MG63 (cell line): ENCODE measurements at regions not wholly inside any gene's neighbourhood (a gene's known extent, or its start where the extent isn't known, plus 50 kb on each side); places are given as distances from the start of the nearest gene placed in this dataset.

ENCODE experiments used
- DNase-seq: peaks from one replicate; pipeline ENCODE4 v3.0.0-alpha.2; 2020
- H3K27me3 ChIP-seq: fragments of 250-450 bp; sonication (Bioruptor Pico); 2 replicates; pipeline ENCODE4 v1.5.1; 2020; ENCODE audit warnings: mild to moderate bottlenecking, moderate library complexity
- H3K36me3 ChIP-seq: fragments of 250-450 bp; sonication (Bioruptor Pico); 2 replicates; pipeline ENCODE4 v1.5.1; 2020; ENCODE audit warnings: mild to moderate bottlenecking, moderate library complexity
- H3K4me3 ChIP-seq: fragments of 250-450 bp; sonication (Bioruptor Pico); 2 replicates; pipeline ENCODE4 v1.5.1; 2020; ENCODE audit warnings: mild to moderate bottlenecking, moderate library complexity
- H3K9me3 ChIP-seq: fragments of 250-450 bp; sonication (Bioruptor Pico); 2 replicates; pipeline ENCODE4 v1.5.1; 2020; ENCODE audit warnings: mild to moderate bottlenecking, moderate library complexity

- Histone ChIP-seq H3K9me3 (no peaks in the 10 kb centered on the region), H3K4me3 (no peak overlapping the region), H3K27me3 (no peaks in the 10 kb centered on the region; the same call in 1 of the 2 replicates), H3K36me3 (no peaks in the 10 kb centered on the region)
- no peak for DNase-seq
These were observed 787.4 kb downstream of the TBC1D22A start for GRCh38 chr22:47549741-47550340.

- DNase-seq = no peak
- no peaks in the 10 kb centered on the region for H3K9me3 ChIP-seq
These were observed 786.7 kb downstream of the TBC1D22A start for GRCh38 chr22:47548953-47549740.

DNA sequence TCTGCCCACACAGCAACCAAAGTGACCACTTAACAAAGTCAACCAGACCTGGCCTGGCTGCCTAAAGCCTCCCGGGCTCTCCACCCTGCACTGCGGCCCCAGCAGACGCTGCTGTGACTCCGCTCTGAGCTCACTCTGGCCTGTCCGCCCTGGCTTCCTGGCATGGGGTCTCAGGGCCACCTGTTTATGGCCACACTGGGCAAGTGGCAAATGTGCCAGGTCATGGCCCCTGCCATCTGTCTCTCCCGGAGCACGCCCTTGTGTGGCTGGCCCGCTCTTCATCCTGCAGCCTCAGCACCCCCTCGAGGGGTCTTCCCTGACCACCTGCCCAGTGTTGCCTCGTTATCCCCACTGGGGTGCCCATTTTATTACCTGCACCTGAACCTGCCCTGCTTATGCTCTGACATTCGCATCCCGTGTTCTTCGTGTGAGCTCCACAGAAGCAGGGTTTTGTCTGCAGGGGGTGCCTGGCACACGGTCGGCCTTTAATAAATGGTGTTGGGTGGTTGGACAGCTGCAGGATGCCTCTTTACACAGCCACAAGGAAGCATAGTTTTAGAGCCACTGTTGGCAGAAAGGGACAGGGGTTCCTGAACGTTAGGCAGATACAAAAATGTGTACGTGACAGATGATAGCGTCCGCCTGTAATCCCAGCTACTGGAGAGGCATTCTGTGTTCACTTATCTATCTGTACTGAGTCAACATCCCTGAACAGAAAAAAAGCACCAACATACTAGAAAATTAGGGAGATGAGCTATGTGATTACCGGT is 785.6 kb downstream of the TBC1D22A start:
- Histone ChIP-seq H3K27me3 (no peaks in the 10 kb centered on the region; the same call in 1 of the 2 replicates), H3K4me3 (no peak overlapping the region), H3K36me3 (no peaks in the 10 kb centered on the region), H3K9me3 (no peaks in the 10 kb centered on the region)
- DNase-seq = no peak

More at GRCh38 chr22:47548953-47549740, 786.7 kb downstream of the TBC1D22A start:
- H3K4me3 ChIP-seq = no peak overlapping the region
- H3K36me3 ChIP-seq = no peaks in the 10 kb centered on the region
- no peaks in the 10 kb centered on the region; the same call in 1 of the 2 replicates for H3K27me3 ChIP-seq

GRCh38 chr22:47547239-47547661 is 784.8 kb downstream of the TBC1D22A start:
- no peak overlapping the region for H3K4me3 ChIP-seq
- DNase-seq = no peak
- no peaks in the 10 kb centered on the region; the same call in 1 of the 2 replicates for H3K27me3 ChIP-seq
- no peaks in the 10 kb centered on the region for H3K9me3 ChIP-seq
- H3K36me3 ChIP-seq = no peaks in the 10 kb centered on the region

DNA sequence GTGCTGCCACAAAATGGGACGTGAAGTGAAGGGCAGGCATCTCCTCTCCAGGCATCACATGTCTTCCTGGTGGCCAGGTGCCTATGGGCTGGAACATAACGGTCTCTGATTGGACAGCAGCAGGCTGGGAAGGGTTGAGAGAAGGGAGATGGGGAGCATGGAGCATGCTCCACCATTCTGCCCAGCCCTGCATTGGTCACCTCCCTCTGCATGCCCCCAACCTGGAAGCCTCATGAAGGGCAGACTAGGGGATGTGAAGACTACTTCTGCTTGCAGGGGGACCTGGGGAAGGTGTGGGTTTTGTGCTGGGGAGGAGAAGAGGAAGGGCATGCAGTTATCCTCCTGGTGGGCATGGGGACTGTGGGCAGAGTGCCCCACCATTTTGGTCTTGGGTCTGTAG is 782.2 kb downstream of the TBC1D22A start:
- no peak overlapping the region for H3K4me3 ChIP-seq
- no peaks in the 10 kb centered on the region for H3K9me3 ChIP-seq
- no peaks in the 10 kb centered on the region for H3K27me3 ChIP-seq
- no peaks in the 10 kb centered on the region for H3K36me3 ChIP-seq
- no peak for DNase-seq

DNA sequence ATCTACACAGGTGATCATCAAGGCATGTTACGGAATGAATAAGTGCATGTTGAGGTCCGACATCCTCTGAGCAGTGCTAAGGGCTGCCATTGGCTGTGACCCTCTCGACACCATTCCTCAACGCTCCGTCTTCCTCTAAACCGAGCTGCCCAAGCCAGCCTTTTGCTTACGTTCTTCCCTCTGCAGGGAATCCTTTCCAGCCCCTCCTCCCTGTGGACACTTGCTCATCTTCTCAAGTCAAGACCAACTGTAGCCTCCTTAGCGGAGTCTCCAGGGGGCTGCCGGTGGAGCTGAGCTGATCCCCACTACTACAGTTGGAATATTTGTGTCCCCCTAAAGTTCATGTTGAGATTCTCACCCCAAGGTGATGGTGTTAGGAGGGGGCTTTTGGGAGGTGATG is 781.0 kb downstream of the TBC1D22A start:
- no peak for DNase-seq
- Histone ChIP-seq H3K36me3 (no peaks in the 10 kb centered on the region), H3K4me3 (no peak overlapping the region), H3K27me3 (no peaks in the 10 kb centered on the region), H3K9me3 (no peaks in the 10 kb centered on the region)

- Histone ChIP-seq H3K27me3 (no peaks in the 10 kb centered on the region), H3K9me3 (no peaks in the 10 kb centered on the region), H3K36me3 (no peaks in the 10 kb centered on the region), H3K4me3 (no peak overlapping the region)
- no peak for DNase-seq
These were observed 777.6 kb downstream of the TBC1D22A start for GRCh38 chr22:47540011-47540410.

- Histone ChIP-seq H3K36me3 (no peaks in the 10 kb centered on the region), H3K9me3 (no peaks in the 10 kb centered on the region), H3K4me3 (no peak overlapping the region), H3K27me3 (no peaks in the 10 kb centered on the region)
- DNase-seq = no peak
These were observed 776.9 kb downstream of the TBC1D22A start for GRCh38 chr22:47539374-47539773.

DNA sequence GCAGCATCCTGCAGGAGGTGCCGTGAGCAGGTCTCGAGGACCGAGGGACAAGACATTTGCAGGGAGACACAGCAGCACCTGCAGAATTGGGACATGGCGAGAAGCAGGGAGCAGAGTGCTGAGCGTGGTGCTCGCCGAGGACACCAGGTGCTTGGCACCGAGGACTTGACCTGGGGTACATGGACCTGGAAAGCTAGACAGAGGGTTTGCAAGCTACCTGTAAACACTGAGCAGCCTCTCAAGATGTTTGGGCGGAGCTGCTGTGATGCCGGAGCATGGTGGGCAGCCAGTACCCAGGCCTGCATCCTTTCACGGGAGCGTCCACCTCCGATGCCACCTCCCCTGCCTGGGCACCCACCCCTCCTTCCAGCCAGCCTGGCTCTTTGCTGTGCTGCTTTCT is 773.2 kb downstream of the TBC1D22A start:
- H3K36me3 ChIP-seq = no peaks in the 10 kb centered on the region
- no peak overlapping the region for H3K4me3 ChIP-seq
- H3K9me3 ChIP-seq = no peaks in the 10 kb centered on the region
- H3K27me3 ChIP-seq = no peaks in the 10 kb centered on the region
- DNase-seq = no peak

GRCh38 chr22:47534804-47535410 is 772.5 kb downstream of the TBC1D22A start:
- Histone ChIP-seq H3K9me3 (no peaks in the 10 kb centered on the region), H3K27me3 (no peaks in the 10 kb centered on the region), H3K4me3 (no peak overlapping the region), H3K36me3 (no peaks in the 10 kb centered on the region)
- DNase-seq = no peak

DNA sequence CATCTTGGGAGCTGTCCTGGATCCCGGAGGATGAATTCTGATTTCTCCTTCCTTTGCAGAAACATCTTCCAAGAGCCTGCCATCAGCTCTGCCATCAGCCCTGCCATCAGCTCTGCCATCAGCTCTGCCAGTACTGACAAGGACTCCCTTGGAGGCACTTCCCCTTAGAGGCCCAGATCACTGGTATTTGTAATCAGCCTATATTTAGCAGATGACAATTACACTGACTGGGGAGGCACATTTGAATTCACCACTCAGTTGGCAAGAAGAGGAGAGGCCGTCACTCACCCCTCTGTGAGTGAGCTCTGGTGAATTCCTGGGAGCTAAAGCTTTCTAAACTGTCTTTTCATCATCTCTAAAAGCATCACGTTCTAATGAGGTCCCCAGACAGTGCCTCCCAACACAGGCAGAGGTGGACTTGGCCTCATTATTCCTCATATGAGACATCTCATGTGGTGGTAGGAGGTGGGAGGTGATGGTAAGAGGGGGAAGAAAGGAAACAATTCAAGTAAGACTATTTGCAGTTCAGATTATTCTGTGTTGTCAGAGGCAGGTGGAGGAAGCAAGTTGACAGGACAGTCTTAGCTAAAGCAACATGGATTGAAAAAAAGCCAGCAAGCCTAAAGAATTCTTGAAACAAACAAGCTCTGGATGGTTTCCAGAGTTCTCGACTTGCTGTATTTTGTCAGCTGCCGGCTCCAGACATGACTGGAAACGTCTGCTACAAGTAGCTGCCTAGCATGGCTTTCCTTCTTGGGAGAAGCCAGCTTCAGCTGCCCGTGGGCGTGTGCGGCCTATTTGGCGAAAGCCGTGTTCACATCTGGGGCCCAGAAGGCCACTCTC is 771.7 kb downstream of the TBC1D22A start:
- H3K27me3 ChIP-seq = no peaks in the 10 kb centered on the region; the same call in 1 of the 2 replicates
- no peak overlapping the region for H3K4me3 ChIP-seq
- DNase-seq = no peak
- H3K9me3 ChIP-seq = no peaks in the 10 kb centered on the region
- H3K36me3 ChIP-seq = no peaks in the 10 kb centered on the region

GRCh38 chr22:47517062-47517461 is 754.6 kb downstream of the TBC1D22A start:
- DNase-seq = no peak
- no peaks in the 10 kb centered on the region; the same call in 1 of the 2 replicates for H3K27me3 ChIP-seq
- no peaks in the 10 kb centered on the region for H3K9me3 ChIP-seq
- H3K4me3 ChIP-seq = no peak overlapping the region
- H3K36me3 ChIP-seq = no peaks in the 10 kb centered on the region

- no peaks in the 10 kb centered on the region for H3K36me3 ChIP-seq
- no peak for DNase-seq
- H3K4me3 ChIP-seq = no peak overlapping the region
- H3K9me3 ChIP-seq = no peaks in the 10 kb centered on the region
- no peaks in the 10 kb centered on the region; the same call in 1 of the 2 replicates for H3K27me3 ChIP-seq
These were observed 753.1 kb downstream of the TBC1D22A start for GRCh38 chr22:47515384-47516125.

GRCh38 chr22:47512617-47513016 is 750.2 kb downstream of the TBC1D22A start:
- DNase-seq = no peak
- Histone ChIP-seq H3K27me3 (no peaks in the 10 kb centered on the region), H3K4me3 (no peak overlapping the region), H3K36me3 (no peaks in the 10 kb centered on the region), H3K9me3 (no peaks in the 10 kb centered on the region)

GRCh38 chr22:47504962-47505361 is 742.5 kb downstream of the TBC1D22A start:
- H3K4me3 ChIP-seq = no peak overlapping the region

More at GRCh38 chr22:47504962-47505361, 742.5 kb downstream of the TBC1D22A start:
- Histone ChIP-seq H3K9me3 (no peaks in the 10 kb centered on the region), H3K36me3 (no peaks in the 10 kb centered on the region), H3K27me3 (0 out of 2 replicates have a peak, but pooled peaks cover 4% of the 10 kb centered on the region)
- DNase-seq = no peak
